ENCODE measurements at regions not wholly inside any gene's neighbourhood (a gene's known extent, or its start where the extent isn't known, plus 50 kb on each side); places are given as distances from the start of the nearest gene placed in this dataset.

GRCh38 chr18:73850782-73851181 is 296.9 kb downstream of the FBXO15 start:
- TF ChIP-seq POLR2A (IDR thresholded peaks at IDR 0.05) (no peak), CTCF (IDR thresholded peaks at IDR 0.05) (no peak)

Data from gastroesophageal sphincter (tissue), 3 donors.